Liver (tissue), 7 donors: ENCODE measurements at regions not wholly inside any gene's neighbourhood (a gene's known extent, or its start where the extent isn't known, plus 50 kb on each side); places are given as distances from the start of the nearest gene placed in this dataset.
"Not testable (repeated sequence)": the region's sequence is repeated elsewhere in the genome, so short reads cannot be mapped to it uniquely, and the experiment has no call there.

Source experiments
- DNase-seq: peaks from one replicate; pipeline ENCODE4 v3.0.0-alpha.2; 2017; ENCODE audit warnings: low spot score
- H3K27ac ChIP-seq, 2 donors: one replicate each; pipeline ENCODE4 v1.7.0; 2013; ENCODE audit warnings: inconsistent platforms in 2 of 2, low read length in 2 of 2, control low read depth in 1 of 2, low read depth in 1 of 2, mild to moderate bottlenecking in 1 of 2
- H3K27me3 ChIP-seq, 4 donors: one replicate each; pipeline versions ENCODE4 v1.6.1 to v1.7.0; 2013; ENCODE audit warnings: low read length in 3 of 4, inconsistent platforms in 1 of 4, mild to moderate bottlenecking in 1 of 4, moderate library complexity in 1 of 4; ENCODE audit not compliant: control insufficient read depth in 4 of 4, insufficient read depth in 4 of 4
- H3K36me3 ChIP-seq, 4 donors: one replicate each; pipeline versions ENCODE4 v1.6.1 to v1.7.0; 2013; ENCODE audit warnings: low read length in 3 of 4, mild to moderate bottlenecking in 3 of 4, low read depth in 1 of 4, moderate library complexity in 1 of 4; ENCODE audit not compliant: control insufficient read depth in 4 of 4, insufficient read depth in 3 of 4
- H3K4me1 ChIP-seq, 4 donors: one replicate each; pipeline versions ENCODE4 v1.6.1 to v1.7.0; 2013; ENCODE audit warnings: low read length in 3 of 4, mild to moderate bottlenecking in 3 of 4, moderate library complexity in 1 of 4; ENCODE audit not compliant: control insufficient read depth in 4 of 4, insufficient read depth in 4 of 4
- H3K4me3 ChIP-seq, 3 donors: one replicate each; pipeline versions ENCODE4 v1.6.1 to v1.7.0; 2013; ENCODE audit warnings: low read length in 3 of 3, control low read depth in 1 of 3, low read depth in 1 of 3, mild to moderate bottlenecking in 1 of 3
- H3K9ac ChIP-seq, 2 donors: one replicate each; pipeline ENCODE4 v1.7.0; 2013; ENCODE audit warnings: low read length in 2 of 2, mild to moderate bottlenecking in 2 of 2, moderate library complexity in 2 of 2, control low read depth in 1 of 2, low read depth in 1 of 2
- H3K9me3 ChIP-seq, 4 donors: one replicate each; pipeline versions ENCODE4 v1.6.1 to v1.7.0; 2013; ENCODE audit warnings: low read length in 3 of 4; ENCODE audit not compliant: control insufficient read depth in 4 of 4
- ATF3 ChIP-seq: IDR thresholded peaks from 2 replicates; pipeline ENCODE4 v1.6.1; 2016; ENCODE audit warnings: antibody characterized with exemption
- EGR1 ChIP-seq, 2 donors: IDR thresholded peaks; 2 replicates each; pipeline ENCODE4 v1.6.1; 2016 to 2018; ENCODE audit warnings: antibody characterized with exemption in 2 of 2, low read depth in 2 of 2
- FOXA1 ChIP-seq: IDR thresholded peaks from 2 replicates; pipeline ENCODE4 v1.6.1; 2016; ENCODE audit warnings: antibody characterized with exemption
- FOXA2 ChIP-seq: IDR thresholded peaks from 2 replicates; pipeline ENCODE4 v1.6.1; 2016; ENCODE audit warnings: antibody characterized with exemption
- GABPA ChIP-seq, 2 donors: IDR thresholded peaks in 1 of 2; conservative IDR thresholded peaks in 1 of 2; 2 replicates each; pipeline ENCODE4 v1.6.1; 2016; ENCODE audit warnings: antibody characterized with exemption in 2 of 2, mild to moderate bottlenecking in 1 of 2, moderate library complexity in 1 of 2
- HNF4A ChIP-seq, 2 donors: conservative IDR thresholded peaks; 2 replicates each; pipeline ENCODE4 v1.6.1; 2016; ENCODE audit warnings: antibody characterized with exemption in 2 of 2, mild to moderate bottlenecking in 2 of 2
- HNF4G ChIP-seq: IDR thresholded peaks from 2 replicates; pipeline ENCODE4 v1.6.1; 2016; ENCODE audit warnings: antibody characterized with exemption
- JUND ChIP-seq, 2 donors: IDR thresholded peaks; 2 replicates each; pipeline ENCODE4 v1.6.1; 2016; ENCODE audit warnings: antibody characterized with exemption in 2 of 2
- NR2F2 ChIP-seq: IDR thresholded peaks from 2 replicates; pipeline ENCODE4 v1.6.1; 2016; ENCODE audit warnings: antibody characterized with exemption
- RAD21 ChIP-seq, 2 donors: IDR thresholded peaks; 2 replicates each; pipeline ENCODE4 v1.6.1; 2016; ENCODE audit warnings: antibody characterized with exemption in 2 of 2, mild to moderate bottlenecking in 2 of 2
- REST ChIP-seq: IDR thresholded peaks from 2 replicates; pipeline ENCODE4 v1.6.1; 2016; ENCODE audit warnings: antibody characterized with exemption, mild to moderate bottlenecking
- RXRA ChIP-seq, 2 donors: IDR thresholded peaks; 2 replicates each; pipeline ENCODE4 v1.6.1; 2017 to 2018; ENCODE audit warnings: antibody characterized with exemption in 2 of 2, mild to moderate bottlenecking in 1 of 2
- SP1 ChIP-seq: IDR thresholded peaks from 2 replicates; pipeline ENCODE4 v1.6.1; 2018; ENCODE audit warnings: antibody characterized with exemption, mild to moderate bottlenecking
- TAF1 ChIP-seq: conservative IDR thresholded peaks from 2 replicates; pipeline ENCODE4 v1.6.1; 2016; ENCODE audit warnings: antibody characterized with exemption, mild to moderate bottlenecking
- YY1 ChIP-seq: IDR thresholded peaks from 2 replicates; pipeline ENCODE4 v1.6.1; 2016; ENCODE audit warnings: antibody characterized with exemption, mild to moderate bottlenecking
- ZBTB33 ChIP-seq: IDR thresholded peaks from 2 replicates; pipeline ENCODE4 v1.6.1; 2016; ENCODE audit warnings: antibody characterized with exemption
- WGBS: extraction: QIAGEN DNeasy Blood & Tissue Kit; methylation state at CpG from one replicate; pipeline ENCODE4 v1.1.7; 2013; 5-methylcytosine and 5-hydroxymethylcytosine counted together
- TF ChIP-seq, protein P1 (sequence below): IDR thresholded peaks from 2 replicates; pipeline ENCODE4 v1.6.1; 2016; ENCODE audit warnings: antibody characterized with exemption
- donor health status: healthy.
- donor health status: healthy.
- donor health status: healthy.
- donor health status: healthy.

DNA sequence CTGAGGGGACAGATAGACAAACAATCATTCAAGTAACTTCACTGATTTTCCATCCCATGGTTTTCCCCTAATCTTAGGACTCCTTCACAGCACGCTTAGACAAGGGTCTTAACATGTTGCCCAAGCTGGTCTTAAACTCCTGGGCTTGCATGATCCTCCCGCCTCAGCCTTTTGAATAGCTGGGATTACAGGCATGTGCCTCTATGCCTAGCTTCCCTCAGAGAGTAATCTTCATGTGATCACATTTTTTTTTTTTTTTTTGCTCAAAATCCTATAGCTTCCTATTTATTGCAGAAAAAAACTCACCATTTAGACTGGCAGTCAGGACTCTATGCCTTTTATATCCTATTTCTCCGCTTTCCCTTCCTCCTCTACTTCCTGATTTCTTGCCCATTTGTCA, 90.4 kb upstream of the DPH5 start:
- H3K4me1 ChIP-seq, result peaks cover 0 to 9% (median 1%) of the 10 kb centered on the region in 4 donors
- H3K27ac ChIP-seq, result no peak overlapping the region
- H3K4me3 ChIP-seq, result no peak overlapping the region
- H3K27me3 ChIP-seq, result no peaks in the 10 kb centered on the region
- no peak for TF ChIP-seq HNF4G
- TF ChIP-seq HNF4A (conservative IDR thresholded peaks at IDR 0.05), result no peak
- TF ChIP-seq RXRA (IDR thresholded peaks at IDR 0.05), result no peak
- TF ChIP-seq, protein P1, sequence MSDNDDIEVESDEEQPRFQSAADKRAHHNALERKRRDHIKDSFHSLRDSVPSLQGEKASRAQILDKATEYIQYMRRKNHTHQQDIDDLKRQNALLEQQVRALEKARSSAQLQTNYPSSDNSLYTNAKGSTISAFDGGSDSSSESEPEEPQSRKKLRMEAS, result no peak
- TF ChIP-seq GABPA (IDR thresholded peaks at IDR 0.05 in 1 of 2, conservative IDR thresholded peaks at IDR 0.05 in 1 of 2), result no peak
- TF ChIP-seq FOXA2, result no peak
- TF ChIP-seq JUND (IDR thresholded peaks at IDR 0.05), result no peak
- no peak for TF ChIP-seq NR2F2
- no peaks in the 10 kb centered on the region for H3K9me3 ChIP-seq
- no peak for DNase-seq
- no peak overlapping the region for H3K9ac ChIP-seq
- no peaks in the 10 kb centered on the region for H3K36me3 ChIP-seq
- WGBS, result 94% methylated on average over 3 of the region's 3 CpGs

- Histone ChIP-seq H3K9me3 (no peaks in the 10 kb centered on the region), H3K4me1 (peaks cover 0 to 9% (median 2%) of the 10 kb centered on the region in 4 donors), H3K27ac (no peak overlapping the region), H3K9ac (no peak overlapping the region), H3K4me3 (no peak overlapping the region), H3K27me3 (no peaks in the 10 kb centered on the region), H3K36me3 (no peaks in the 10 kb centered on the region)
- no peak for DNase-seq
- 93% methylated on average over 1 of the region's 1 CpG for WGBS
- TF ChIP-seq TAF1 (no peak), RAD21 (IDR thresholded peaks at IDR 0.05) (no peak), NR2F2 (no peak), JUND (IDR thresholded peaks at IDR 0.05) (no peak), SP1 (no peak), ZBTB33 (no peak), RXRA (IDR thresholded peaks at IDR 0.05) (no peak), EGR1 (IDR thresholded peaks at IDR 0.05; ENCODE audit: low read depth in 2 of 2) (no peak), HNF4G (no peak), ATF3 (no peak), GABPA (IDR thresholded peaks at IDR 0.05 in 1 of 2, conservative IDR thresholded peaks at IDR 0.05 in 1 of 2) (no peak), FOXA1 (no peak), YY1 (no peak), REST (no peak), HNF4A (conservative IDR thresholded peaks at IDR 0.05) (no peak)
- TF ChIP-seq, protein P1, result no peak
Measured at GRCh38 chr1:101115112-101115511, 89.5 kb upstream of the DPH5 start.

- not testable (repeated sequence) for H3K36me3 ChIP-seq, H3K27ac ChIP-seq, H3K9me3 ChIP-seq, H3K9ac ChIP-seq, H3K27me3 ChIP-seq, DNase-seq, H3K4me3 ChIP-seq
- 100% methylated on average over 2 of the region's 2 CpGs for WGBS
- peaks cover 0 to 13% (median 9%) of the 10 kb centered on the region in 4 donors for H3K4me1 ChIP-seq
Measured at GRCh38 chr1:101114128-101114527, 88.5 kb upstream of the DPH5 start.
